ENCODE measurements at regions not wholly inside any gene's neighbourhood (a gene's known extent, or its start where the extent isn't known, plus 50 kb on each side); places are given as distances from the start of the nearest gene placed in this dataset.
A peak's percentile ranks its signal among the peaks of the same experiment; 100 is the strongest.

GRCh38 chr11:91730620-91731019 is 494.0 kb upstream of the FAT3 start:
- DNase-seq: no peak

GRCh38 chr11:91730057-91730456 is 494.6 kb upstream of the FAT3 start:
- DNase-seq: no peak

GRCh38 chr11:91717169-91717568 is 507.4 kb upstream of the FAT3 start:
- no peak for DNase-seq

GRCh38 chr11:91707652-91708482 is 516.8 kb upstream of the FAT3 start:
- DNase-seq: no peak

- no peak for DNase-seq
Measured at GRCh38 chr11:91703042-91703441, 521.6 kb upstream of the FAT3 start.

GRCh38 chr11:91700854-91701253 is 523.8 kb upstream of the FAT3 start:
- DNase-seq: no peak

- DNase-seq: no peak
Measured at GRCh38 chr11:91698845-91699244, 525.8 kb upstream of the FAT3 start.

- DNase-seq: no peak
Measured at GRCh38 chr11:91694331-91694730, 530.3 kb upstream of the FAT3 start.

GRCh38 chr11:91691872-91692271 is 532.7 kb upstream of the FAT3 start:
- DNase-seq: no peak

- DNase-seq: no peak
Measured at GRCh38 chr11:91688672-91689071, 535.9 kb upstream of the FAT3 start.

- peak; percentile 82 for DNase-seq
Measured at GRCh38 chr11:91686700-91687099, 537.9 kb upstream of the FAT3 start.

- no peak for DNase-seq
Measured at GRCh38 chr11:91686281-91686680, 538.3 kb upstream of the FAT3 start.

GRCh38 chr11:91673705-91674104 is 550.9 kb upstream of the FAT3 start:
- DNase-seq: no peak

- DNase-seq: peak; percentile 77
Measured at GRCh38 chr11:91664521-91664920, 560.1 kb upstream of the FAT3 start.

GRCh38 chr11:91660036-91660435 is 564.6 kb upstream of the FAT3 start:
- no peak for DNase-seq

- DNase-seq: no peak
Measured at GRCh38 chr11:91654686-91655085, 569.9 kb upstream of the FAT3 start.

GRCh38 chr11:91653079-91653754 is 571.4 kb upstream of the FAT3 start:
- DNase-seq: no peak

GRCh38 chr11:91650802-91651201 is 573.8 kb upstream of the FAT3 start:
- no peak for DNase-seq

GRCh38 chr11:91641153-91641552 is 583.5 kb upstream of the FAT3 start:
- DNase-seq: no peak

GRCh38 chr11:91639359-91639758 is 585.3 kb upstream of the FAT3 start:
- no peak for DNase-seq

- DNase-seq: no peak
Measured at GRCh38 chr11:91630916-91631673, 593.5 kb upstream of the FAT3 start.

- DNase-seq: no peak
Measured at GRCh38 chr11:91625495-91625894, 599.1 kb upstream of the FAT3 start.

GRCh38 chr11:91624021-91624420 is 600.6 kb upstream of the FAT3 start:
- no peak for DNase-seq

GRCh38 chr11:91608677-91609076 is 615.9 kb upstream of the FAT3 start:
- no peak for DNase-seq

Data from NCI-H1417 treated with DMSO at 0.1 percent for 48 hours (cell line).